ENCODE measurements at regions not wholly inside any gene's neighbourhood (a gene's known extent, or its start where the extent isn't known, plus 50 kb on each side); places are given as distances from the start of the nearest gene placed in this dataset.

DNA sequence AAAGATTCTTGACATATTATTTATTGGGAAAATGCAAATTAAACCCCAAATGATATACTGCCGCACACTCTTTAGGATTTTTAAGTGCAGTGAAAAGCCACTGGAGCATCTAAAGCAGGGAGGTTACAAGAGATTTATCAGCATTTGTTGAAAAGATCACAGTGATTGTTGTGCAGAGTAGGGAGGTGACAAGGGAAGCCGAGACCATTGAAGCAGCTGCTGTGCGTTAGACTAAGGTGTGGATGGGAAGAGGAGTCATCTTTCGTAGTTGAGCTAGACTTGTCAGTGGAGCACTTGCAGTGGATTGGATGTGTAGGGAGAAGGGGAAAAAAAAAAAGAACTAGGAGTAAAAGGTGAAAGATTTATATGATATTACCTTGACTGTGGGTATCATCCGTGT lies 854.6 kb downstream of the NTRK3 start:
- in situ Hi-C loops (cut with HindIII; ENCODE audit: low pct_unique_long_range_greater_than_20kb, low sequenced_read_pairs), result no loop called here
- DNase-seq (ENCODE audit: low read depth), result no peak

DNA sequence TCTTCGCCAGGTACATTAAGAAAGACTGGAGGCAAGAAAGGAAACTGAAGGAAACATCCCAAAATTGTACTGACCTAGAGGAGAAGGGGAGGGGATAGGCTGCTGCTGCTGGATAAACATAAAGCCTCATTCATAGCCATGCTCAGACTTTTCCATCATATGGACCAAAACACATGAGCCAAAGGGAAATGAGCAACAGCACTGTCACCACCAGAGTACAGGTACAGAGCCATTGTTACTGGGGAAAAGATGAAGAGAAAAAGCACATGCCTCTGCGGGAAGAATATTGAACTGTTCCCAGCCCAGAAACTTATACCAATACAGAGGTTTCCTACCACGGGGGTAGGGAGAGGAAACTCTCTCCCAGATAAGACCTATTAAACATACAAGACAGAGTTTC lies 861.9 kb downstream of the NTRK3 start:
- in situ Hi-C loops (cut with HindIII; ENCODE audit: low pct_unique_long_range_greater_than_20kb, low sequenced_read_pairs), result no loop called here

DNA sequence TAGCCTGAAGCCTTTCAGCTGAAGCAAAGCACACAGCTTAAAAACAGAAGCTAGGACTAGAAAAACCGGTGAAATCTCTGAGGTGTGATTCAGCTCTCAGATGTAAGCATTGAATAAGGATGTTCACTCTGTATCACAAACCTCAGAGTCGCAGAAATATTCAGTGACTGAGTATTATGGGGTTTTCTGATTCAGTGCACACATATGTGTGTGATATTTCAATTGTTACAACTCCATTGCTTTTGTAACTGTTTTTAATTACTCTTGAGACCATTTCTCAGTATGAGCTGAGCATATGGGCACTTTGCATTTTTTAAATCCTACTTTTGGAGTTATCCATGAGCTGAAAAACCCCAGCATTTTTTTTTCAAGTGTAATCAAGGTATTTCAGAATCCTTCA lies 868.8 kb downstream of the NTRK3 start:
- no peak for DNase-seq (ENCODE audit: low read depth)
- in situ Hi-C loops (cut with HindIII; ENCODE audit: low pct_unique_long_range_greater_than_20kb, low sequenced_read_pairs), result no loop called here

More for the DNA sequence above, 861.9 kb downstream of the NTRK3 start:
- DNase-seq (ENCODE audit: low read depth), result no peak

- in situ Hi-C loops (cut with HindIII; ENCODE audit: low pct_unique_long_range_greater_than_20kb, low sequenced_read_pairs), result no loop called here
These were observed 882.2 kb downstream of the NTRK3 start for GRCh38 chr15:87374339-87374738.

DNA sequence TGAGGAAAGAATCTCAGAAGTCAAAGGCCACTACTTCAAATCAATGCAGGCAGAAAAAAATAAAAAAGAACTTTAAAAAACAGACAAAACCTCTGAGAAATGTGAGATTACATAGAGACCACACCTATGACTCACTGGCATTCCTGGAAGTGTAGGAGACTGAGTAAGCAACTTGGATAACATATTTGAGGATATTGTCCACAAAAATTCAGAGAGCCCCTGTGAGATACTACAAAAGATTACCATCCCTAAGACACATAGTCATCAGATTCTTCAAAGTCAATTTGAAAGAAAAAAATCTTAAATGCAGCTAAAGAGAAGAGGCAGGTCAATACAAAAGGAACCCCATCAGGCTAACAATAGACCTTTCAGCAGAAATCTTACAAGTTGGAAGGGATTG lies 887.3 kb downstream of the NTRK3 start:
- in situ Hi-C loops (cut with HindIII; ENCODE audit: low pct_unique_long_range_greater_than_20kb, low sequenced_read_pairs), result no loop called here
- peak; percentile 69 for DNase-seq (ENCODE audit: low read depth)

More at GRCh38 chr15:87374339-87374738, 882.2 kb downstream of the NTRK3 start:
- DNase-seq (ENCODE audit: low read depth), result no peak

DNA sequence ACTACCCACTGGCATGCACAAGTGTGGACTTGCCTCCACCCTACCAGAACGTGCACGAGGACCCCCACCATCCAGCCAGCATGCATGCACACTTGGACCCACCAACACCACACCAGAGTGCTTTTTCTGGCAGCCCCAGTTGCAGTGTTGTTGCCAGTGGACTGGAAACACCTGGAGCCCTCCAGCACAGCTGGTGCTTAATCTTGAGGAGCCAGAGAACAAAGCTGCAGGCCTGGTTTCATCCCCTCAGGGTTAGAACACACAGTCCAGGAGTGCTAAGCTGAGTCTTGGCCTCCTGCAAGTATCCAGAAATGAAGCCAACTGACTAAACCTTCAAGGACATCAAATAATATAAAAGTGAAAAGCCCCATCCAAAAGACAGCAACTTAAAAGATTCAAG lies 888.0 kb downstream of the NTRK3 start:
- no peak for DNase-seq (ENCODE audit: low read depth)
- in situ Hi-C loops (cut with HindIII; ENCODE audit: low pct_unique_long_range_greater_than_20kb, low sequenced_read_pairs), result no loop called here

GRCh38 chr15:87365186-87365585 lies 891.4 kb downstream of the NTRK3 start:
- DNase-seq (ENCODE audit: low read depth), result peak; percentile 6
- in situ Hi-C loops (cut with HindIII; ENCODE audit: low pct_unique_long_range_greater_than_20kb, low sequenced_read_pairs), result no loop called here

GRCh38 chr15:87362531-87362930 lies 894.0 kb downstream of the NTRK3 start:
- no peak for DNase-seq (ENCODE audit: low read depth)
- in situ Hi-C loops (cut with HindIII; ENCODE audit: low pct_unique_long_range_greater_than_20kb, low sequenced_read_pairs), result no loop called here

GRCh38 chr15:87357637-87358313 lies 898.8 kb downstream of the NTRK3 start:
- in situ Hi-C loops (cut with HindIII; ENCODE audit: low pct_unique_long_range_greater_than_20kb, low sequenced_read_pairs), result no loop called here
- no peak for DNase-seq (ENCODE audit: low read depth)

- in situ Hi-C loops (cut with HindIII; ENCODE audit: low pct_unique_long_range_greater_than_20kb, low sequenced_read_pairs), result no loop called here
- no peak for DNase-seq (ENCODE audit: low read depth)
These were observed 900.6 kb downstream of the NTRK3 start for GRCh38 chr15:87355946-87356345.

DNA sequence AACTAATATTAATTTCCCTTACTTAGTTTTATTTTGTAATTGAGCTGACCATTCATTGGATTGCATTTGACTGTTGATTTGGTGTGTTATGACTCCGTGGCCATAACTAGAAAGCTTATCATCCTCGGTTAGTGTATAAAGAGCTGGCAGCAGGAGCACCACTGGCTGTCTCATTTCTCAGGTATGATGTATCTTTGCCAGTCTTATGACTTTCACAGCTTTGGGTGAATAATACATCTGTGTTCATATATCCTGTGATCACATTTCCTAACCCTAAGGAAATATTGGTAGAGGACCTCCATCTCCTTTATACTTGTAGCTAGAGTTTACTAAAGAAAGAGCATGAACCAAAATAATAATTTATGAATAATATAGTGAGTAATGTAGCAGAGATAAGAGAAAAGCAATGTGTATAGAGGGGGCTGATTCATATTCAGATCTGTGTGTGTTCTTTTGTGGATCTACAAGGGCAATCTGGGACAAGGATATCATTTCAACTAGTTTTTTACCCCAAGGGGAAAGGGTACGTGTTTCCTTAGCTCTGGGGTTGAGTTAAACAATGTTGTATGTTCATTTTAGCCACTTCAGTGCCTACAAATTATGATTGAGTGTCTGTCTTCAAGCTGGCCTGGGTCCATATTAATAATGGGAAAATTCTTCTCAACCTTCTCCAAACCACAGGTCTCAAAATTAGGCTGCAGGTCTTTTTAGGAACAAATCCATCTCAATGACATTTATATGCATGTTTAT lies 901.7 kb downstream of the NTRK3 start:
- in situ Hi-C loops (cut with HindIII; ENCODE audit: low pct_unique_long_range_greater_than_20kb, low sequenced_read_pairs), result no loop called here
- no peak for DNase-seq (ENCODE audit: low read depth)

DNA sequence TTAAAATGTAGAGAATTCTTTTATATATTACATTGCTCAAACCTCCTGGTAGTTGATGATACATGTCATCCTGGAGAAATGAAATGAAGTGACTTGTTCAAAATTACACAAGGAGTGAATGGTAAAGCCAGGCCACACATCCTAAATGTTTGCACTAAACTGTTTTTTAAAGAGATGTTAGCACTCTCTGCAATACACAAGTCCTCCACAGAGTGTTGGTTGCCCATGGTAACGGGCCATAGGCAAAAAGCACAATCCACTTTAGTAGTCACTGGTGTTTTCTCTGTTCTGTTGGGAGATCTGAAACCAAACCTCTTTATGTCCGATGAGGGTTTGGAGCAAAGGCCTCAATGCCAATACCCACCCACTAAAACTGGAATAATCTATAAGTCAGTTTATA lies 907.4 kb downstream of the NTRK3 start:
- in situ Hi-C loops (cut with HindIII; ENCODE audit: low pct_unique_long_range_greater_than_20kb, low sequenced_read_pairs), result no loop called here
- no peak for DNase-seq (ENCODE audit: low read depth)

- DNase-seq (ENCODE audit: low read depth), result no peak
- in situ Hi-C loops (cut with HindIII; ENCODE audit: low pct_unique_long_range_greater_than_20kb, low sequenced_read_pairs), result no loop called here
These were observed 907.8 kb downstream of the NTRK3 start for GRCh38 chr15:87348746-87349145.

- DNase-seq (ENCODE audit: low read depth), result no peak
- in situ Hi-C loops (cut with HindIII; ENCODE audit: low pct_unique_long_range_greater_than_20kb, low sequenced_read_pairs), result no loop called here
These were observed 908.6 kb downstream of the NTRK3 start for GRCh38 chr15:87347806-87348515.

GRCh38 chr15:87345961-87346360 lies 910.6 kb downstream of the NTRK3 start:
- no peak for DNase-seq (ENCODE audit: low read depth)
- in situ Hi-C loops (cut with HindIII; ENCODE audit: low pct_unique_long_range_greater_than_20kb, low sequenced_read_pairs), result no loop called here

DNA sequence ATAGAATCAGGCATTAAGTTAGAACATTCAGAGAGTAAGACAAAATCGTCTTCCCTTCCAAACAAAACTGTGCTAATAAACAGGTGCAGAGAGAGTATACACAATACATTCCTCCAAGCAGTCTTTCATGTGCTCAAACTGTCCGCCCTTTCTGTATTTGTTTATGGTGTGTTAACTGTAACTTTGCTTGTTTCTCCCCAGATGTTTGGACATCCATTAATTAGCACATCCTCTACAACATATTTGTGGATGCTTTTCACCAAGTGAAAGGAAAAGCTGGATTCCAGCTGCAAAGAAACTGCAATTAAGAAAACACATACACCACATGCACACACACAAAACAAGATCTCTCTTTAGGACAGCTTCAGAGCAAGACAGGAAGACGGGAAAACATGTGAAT lies 912.6 kb downstream of the NTRK3 start:
- DNase-seq (ENCODE audit: low read depth), result no peak
- in situ Hi-C loops (cut with HindIII; ENCODE audit: low pct_unique_long_range_greater_than_20kb, low sequenced_read_pairs), result no loop called here

GRCh38 chr15:87340370-87340769 lies 916.2 kb downstream of the NTRK3 start:
- in situ Hi-C loops (cut with HindIII; ENCODE audit: low pct_unique_long_range_greater_than_20kb, low sequenced_read_pairs), result no loop called here
- no peak for DNase-seq (ENCODE audit: low read depth)

- no peak for DNase-seq (ENCODE audit: low read depth)
- in situ Hi-C loops (cut with HindIII; ENCODE audit: low pct_unique_long_range_greater_than_20kb, low sequenced_read_pairs), result no loop called here
These were observed 930.3 kb downstream of the NTRK3 start for GRCh38 chr15:87326269-87326668.

DNA sequence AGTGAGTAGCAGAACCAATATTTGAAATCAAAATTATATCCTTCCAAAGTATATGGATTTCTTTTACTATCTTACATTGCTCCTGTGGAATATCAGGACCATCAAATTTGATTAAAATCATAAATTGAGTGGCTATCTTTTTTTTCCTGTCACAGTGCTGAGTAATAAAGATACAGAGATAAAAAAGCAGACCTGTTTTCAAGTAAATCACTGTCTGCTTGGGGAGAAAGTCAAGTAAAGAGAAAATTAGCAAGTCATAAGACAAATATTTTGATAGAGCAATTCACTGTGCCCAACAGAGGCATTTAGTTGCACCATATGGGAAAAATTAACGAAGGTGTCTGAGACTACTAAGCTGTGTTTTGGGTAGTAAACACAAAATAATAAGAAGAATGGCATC lies 933.7 kb downstream of the NTRK3 start:
- in situ Hi-C loops (cut with HindIII; ENCODE audit: low pct_unique_long_range_greater_than_20kb, low sequenced_read_pairs), result no loop called here
- no peak for DNase-seq (ENCODE audit: low read depth)

Measured in Caki2 (cell line).